ENCODE measurements at regions not wholly inside any gene's neighbourhood (a gene's known extent, or its start where the extent isn't known, plus 50 kb on each side); places are given as distances from the start of the nearest gene placed in this dataset.

DNA sequence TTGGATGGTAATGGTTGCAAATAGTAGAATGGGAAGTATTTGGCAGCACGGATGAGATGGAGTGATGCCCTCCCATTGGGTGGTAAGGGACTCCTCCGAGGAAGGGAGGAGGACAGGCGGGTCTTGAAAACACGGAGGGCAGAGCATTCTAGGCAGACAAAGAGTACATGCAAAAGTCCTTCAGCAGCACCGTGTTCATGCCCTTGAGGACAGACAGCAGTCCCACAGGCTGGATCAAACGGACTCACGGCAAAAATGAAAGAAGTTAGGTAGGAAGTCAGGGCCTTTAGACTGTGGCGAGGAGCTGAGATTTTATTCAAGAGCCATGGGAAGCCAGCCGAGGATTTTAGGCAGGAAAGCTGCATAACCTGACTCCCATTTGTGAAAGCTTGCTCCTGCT, 253.9 kb downstream of the RHOU start:
- Histone ChIP-seq H3K27me3 (ENCODE audit: low read depth) (no peaks in the 10 kb centered on the region), H3K4me3 (no peak overlapping the region), H3K4me1 (peaks cover 42% of the 10 kb centered on the region), H3K27ac (no peak overlapping the region), H3K9me3 (no peaks in the 10 kb centered on the region), H3K36me3 (no peaks in the 10 kb centered on the region)
- intact Hi-C loops (cut with DNase I), result no loop called here
- ATAC-seq (no peak), DNase-seq (no peak)
- TF ChIP-seq, protein P1, sequence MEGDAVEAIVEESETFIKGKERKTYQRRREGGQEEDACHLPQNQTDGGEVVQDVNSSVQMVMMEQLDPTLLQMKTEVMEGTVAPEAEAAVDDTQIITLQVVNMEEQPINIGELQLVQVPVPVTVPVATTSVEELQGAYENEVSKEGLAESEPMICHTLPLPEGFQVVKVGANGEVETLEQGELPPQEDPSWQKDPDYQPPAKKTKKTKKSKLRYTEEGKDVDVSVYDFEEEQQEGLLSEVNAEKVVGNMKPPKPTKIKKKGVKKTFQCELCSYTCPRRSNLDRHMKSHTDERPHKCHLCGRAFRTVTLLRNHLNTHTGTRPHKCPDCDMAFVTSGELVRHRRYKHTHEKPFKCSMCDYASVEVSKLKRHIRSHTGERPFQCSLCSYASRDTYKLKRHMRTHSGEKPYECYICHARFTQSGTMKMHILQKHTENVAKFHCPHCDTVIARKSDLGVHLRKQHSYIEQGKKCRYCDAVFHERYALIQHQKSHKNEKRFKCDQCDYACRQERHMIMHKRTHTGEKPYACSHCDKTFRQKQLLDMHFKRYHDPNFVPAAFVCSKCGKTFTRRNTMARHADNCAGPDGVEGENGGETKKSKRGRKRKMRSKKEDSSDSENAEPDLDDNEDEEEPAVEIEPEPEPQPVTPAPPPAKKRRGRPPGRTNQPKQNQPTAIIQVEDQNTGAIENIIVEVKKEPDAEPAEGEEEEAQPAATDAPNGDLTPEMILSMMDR (IDR thresholded peaks at IDR 0.05), result no peak

DNA sequence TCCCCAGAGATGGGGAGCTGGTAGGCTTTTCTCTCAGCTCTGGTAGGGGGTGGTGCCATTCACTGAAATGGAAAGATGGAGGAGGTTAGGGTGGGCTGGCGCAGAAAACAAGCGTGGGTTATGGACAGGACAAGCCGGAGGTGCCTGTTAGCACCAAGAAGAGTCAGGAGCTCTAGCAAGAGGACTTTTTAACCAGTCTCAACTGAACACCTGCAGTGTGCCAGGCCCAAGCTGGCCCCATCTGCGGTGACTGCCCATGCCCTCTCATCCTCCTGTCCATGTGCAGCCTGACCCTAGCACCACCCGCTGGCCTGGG, 254.4 kb downstream of the RHOU start:
- peaks cover 42% of the 10 kb centered on the region for H3K4me1 ChIP-seq
- H3K27ac ChIP-seq, result peak overlapping the region; percentile 73
- no peak for DNase-seq

DNA sequence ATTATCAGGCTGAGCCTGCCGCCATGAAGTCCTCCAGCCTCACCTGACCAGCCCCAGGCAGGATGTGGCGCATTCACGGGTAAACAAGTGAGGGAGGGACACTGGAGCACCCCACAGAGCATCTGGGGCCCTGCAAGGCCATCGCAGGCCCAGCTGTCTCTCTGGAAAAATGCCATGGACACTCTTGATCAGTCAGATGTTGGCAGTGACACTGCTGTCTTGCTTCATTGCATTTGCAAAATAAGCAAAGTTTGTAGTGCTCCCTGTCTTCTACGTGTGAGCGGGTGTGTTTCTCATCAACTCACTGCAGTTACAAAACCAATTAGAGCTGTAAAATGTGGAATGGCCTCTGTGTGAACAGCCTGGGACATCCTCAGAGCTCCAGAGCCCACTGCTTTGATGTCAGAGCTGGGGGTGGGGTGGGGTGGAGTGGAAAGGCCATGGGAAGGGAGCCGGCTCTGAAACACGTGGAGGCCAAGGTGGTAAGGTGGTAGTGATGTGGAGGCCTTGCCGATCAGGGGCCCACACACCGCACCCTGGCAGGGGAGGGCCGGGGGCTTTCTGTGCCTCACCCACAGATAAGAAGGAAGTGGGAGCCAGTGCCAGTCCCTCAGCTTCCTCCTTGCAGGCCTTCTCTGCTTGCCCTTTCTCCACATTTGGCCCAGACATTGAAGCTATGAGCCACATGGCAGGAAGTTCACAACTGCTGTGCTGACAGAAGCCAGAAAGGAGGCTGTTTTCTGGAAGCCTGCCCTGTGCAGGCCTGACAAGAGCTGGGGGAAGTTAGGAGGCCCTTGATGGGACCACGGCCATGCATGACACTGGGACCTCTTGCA, 254.9 kb downstream of the RHOU start:
- Histone ChIP-seq H3K27ac (peak overlapping the region; percentile 73), H3K4me3 (no peak overlapping the region), H3K4me1 (peaks cover 42% of the 10 kb centered on the region), H3K9me3 (no peaks in the 10 kb centered on the region), H3K36me3 (no peaks in the 10 kb centered on the region), H3K27me3 (ENCODE audit: low read depth) (no peaks in the 10 kb centered on the region)
- ATAC-seq, result peak; percentile 74 to 86
- TF ChIP-seq, protein P1 (IDR thresholded peaks at IDR 0.05), result no peak
- DNase-seq, result peak; percentile 81
- intact Hi-C loops (cut with DNase I), result no loop called here

More for the DNA sequence above, 254.4 kb downstream of the RHOU start:
- intact Hi-C loops (cut with DNase I), result no loop called here
- H3K4me3 ChIP-seq, result no peak overlapping the region
- no peaks in the 10 kb centered on the region for H3K27me3 ChIP-seq (ENCODE audit: low read depth)
- no peaks in the 10 kb centered on the region for H3K9me3 ChIP-seq
- H3K36me3 ChIP-seq, result no peaks in the 10 kb centered on the region
- TF ChIP-seq, protein P1 (IDR thresholded peaks at IDR 0.05), result no peak
- ATAC-seq, result no peak

DNA sequence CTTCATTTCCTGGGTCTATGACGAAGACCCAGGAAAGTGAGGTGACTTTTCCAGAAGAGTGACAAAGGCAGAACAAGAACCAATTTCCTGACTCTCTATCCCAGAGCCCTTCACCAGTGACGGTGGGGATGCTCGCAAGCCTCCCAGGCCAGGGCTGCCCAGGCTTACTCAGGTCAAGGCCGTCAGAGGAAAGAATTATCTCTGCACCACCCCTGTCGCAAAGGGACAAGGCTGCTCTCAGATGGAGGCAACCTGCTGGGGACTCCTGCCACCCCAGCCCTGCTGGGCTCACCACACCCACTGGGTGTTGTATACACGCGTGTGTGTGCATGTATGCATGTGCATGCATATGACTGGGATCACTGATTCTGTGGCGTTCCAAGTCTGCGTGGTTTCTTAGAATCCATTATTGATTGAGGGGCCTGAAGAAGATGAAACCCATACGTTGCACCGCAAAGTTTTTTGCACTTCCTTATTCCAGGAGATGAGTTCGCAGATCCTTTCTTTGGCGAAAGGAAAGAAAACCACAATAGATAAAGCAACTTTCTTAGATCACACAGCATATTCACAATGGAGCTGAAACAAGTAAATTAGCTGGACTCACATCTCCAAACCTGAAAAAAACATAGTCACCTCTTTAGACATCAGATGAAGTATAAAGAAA, 255.8 kb downstream of the RHOU start:
- TF ChIP-seq, protein P1 (IDR thresholded peaks at IDR 0.05), result no peak
- intact Hi-C loops (cut with DNase I), result no loop called here
- Histone ChIP-seq H3K36me3 (no peaks in the 10 kb centered on the region), H3K4me3 (no peak overlapping the region), H3K27ac (peak overlapping the region; percentile 73), H3K27me3 (ENCODE audit: low read depth) (no peaks in the 10 kb centered on the region), H3K9me3 (no peaks in the 10 kb centered on the region), H3K4me1 (peaks cover 40% of the 10 kb centered on the region)
- ATAC-seq (peak; percentile 2 to 9), DNase-seq (no peak)

DNA sequence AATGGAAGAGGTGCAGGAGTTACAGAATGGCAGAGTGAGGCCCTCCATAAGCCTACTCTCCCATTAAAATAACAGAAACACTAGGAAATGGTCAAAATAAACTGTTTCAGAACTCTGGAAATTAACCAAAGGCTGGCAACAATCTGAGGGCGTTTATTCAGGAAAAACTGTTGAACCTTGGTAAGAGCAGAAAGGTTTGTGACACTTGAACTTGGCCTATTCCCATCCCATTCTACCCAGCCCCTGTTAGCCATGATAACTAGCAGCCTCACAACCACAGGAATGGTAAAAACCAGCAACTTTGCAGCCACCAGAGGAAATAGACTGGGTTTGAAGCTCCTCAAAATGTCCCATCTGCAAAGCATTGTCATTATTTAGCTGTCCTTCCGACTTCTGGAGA, 256.8 kb downstream of the RHOU start:
- Histone ChIP-seq H3K27me3 (ENCODE audit: low read depth) (no peaks in the 10 kb centered on the region), H3K36me3 (no peaks in the 10 kb centered on the region), H3K27ac (no peak overlapping the region), H3K9me3 (no peaks in the 10 kb centered on the region), H3K4me3 (no peak overlapping the region), H3K4me1 (peaks cover 32% of the 10 kb centered on the region)
- TF ChIP-seq, protein P1 (IDR thresholded peaks at IDR 0.05), result no peak
- DNase-seq (no peak), ATAC-seq (no peak)
- intact Hi-C loops (cut with DNase I), result no loop called here

All from lower lobe of right lung (tissue), 2 donors.